SJSA1 (cell line): ENCODE measurements at regions not wholly inside any gene's neighbourhood (a gene's known extent, or its start where the extent isn't known, plus 50 kb on each side); places are given as distances from the start of the nearest gene placed in this dataset.
"Not testable (repeated sequence)": the region's sequence is repeated elsewhere in the genome, so short reads cannot be mapped to it uniquely, and the experiment has no call there.

ENCODE experiments used
- DNase-seq, 2 experiments: peaks; one replicate each; pipeline ENCODE4 v3.0.0-alpha.2; 2015 to 2020; ENCODE audit warnings: low spot score in 2 of 2, low read depth in 1 of 2
- H3K27ac ChIP-seq: fragments of 250-450 bp; sonication (Bioruptor Pico); 2 replicates; pipeline ENCODE4 v1.5.1; 2020; ENCODE audit warnings: mild to moderate bottlenecking, moderate library complexity
- H3K27me3 ChIP-seq: fragments of 250-450 bp; sonication (Bioruptor Pico); replicated peaks from 2 replicates; pipeline ENCODE4 v1.5.1; 2020; ENCODE audit warnings: mild to moderate bottlenecking, moderate library complexity
- H3K36me3 ChIP-seq: fragments of 250-450 bp; sonication (Bioruptor Pico); 2 replicates; pipeline ENCODE4 v1.5.1; 2020; ENCODE audit warnings: mild to moderate bottlenecking
- H3K4me1 ChIP-seq: fragments of 250-450 bp; sonication (Bioruptor Pico); replicated peaks from 2 replicates; pipeline ENCODE4 v1.6.1; 2021; ENCODE audit warnings: mild to moderate bottlenecking
- H3K4me3 ChIP-seq: fragments of 250-450 bp; sonication (Bioruptor Pico); 2 replicates; pipeline ENCODE4 v1.5.1; 2020; ENCODE audit warnings: mild to moderate bottlenecking
- H3K9me3 ChIP-seq: fragments of 250-450 bp; sonication (Bioruptor Pico); replicated peaks from 2 replicates; pipeline ENCODE4 v1.5.1; 2020; ENCODE audit warnings: mild to moderate bottlenecking

DNA sequence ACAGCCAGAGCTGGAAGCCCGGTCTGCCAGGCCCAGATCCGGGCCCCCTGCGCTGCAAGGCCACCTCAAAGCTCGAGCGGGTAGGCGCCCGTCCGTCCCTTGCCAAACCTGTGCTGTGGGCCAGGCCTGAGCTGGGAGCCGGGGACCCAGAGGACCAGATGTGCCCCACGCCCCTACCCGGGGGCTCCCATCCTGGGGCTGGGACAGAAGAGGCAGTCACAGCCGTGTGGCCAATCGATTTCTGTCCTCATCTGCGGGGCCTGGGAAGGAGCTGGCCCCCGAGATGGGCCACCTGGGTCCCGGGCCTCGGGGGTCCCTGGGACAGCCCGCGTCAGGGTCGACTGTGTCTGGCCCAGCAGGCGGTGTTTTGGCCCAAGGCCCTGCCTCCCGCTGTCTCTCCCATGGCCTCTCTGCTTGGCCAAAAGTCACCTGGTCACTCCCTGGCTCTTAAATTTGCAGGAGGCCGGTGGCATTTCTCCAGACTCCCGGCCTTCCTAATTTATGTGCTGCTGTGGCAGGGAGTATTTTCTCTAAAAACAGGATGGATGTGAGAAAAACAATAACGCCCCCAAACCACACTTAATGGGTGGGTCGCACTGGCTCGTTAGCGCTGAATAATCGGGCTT, 63.8 kb downstream of the UNCX start:
- Histone ChIP-seq H3K27me3 (peaks cover 66% of the 10 kb centered on the region), H3K4me3 (no peak overlapping the region), H3K27ac (no peak overlapping the region), H3K36me3 (no peaks in the 10 kb centered on the region), H3K9me3 (no peaks in the 10 kb centered on the region; the same call in 1 of the 2 replicates), H3K4me1 (no peaks in the 10 kb centered on the region)
- DNase-seq: no peak

DNA sequence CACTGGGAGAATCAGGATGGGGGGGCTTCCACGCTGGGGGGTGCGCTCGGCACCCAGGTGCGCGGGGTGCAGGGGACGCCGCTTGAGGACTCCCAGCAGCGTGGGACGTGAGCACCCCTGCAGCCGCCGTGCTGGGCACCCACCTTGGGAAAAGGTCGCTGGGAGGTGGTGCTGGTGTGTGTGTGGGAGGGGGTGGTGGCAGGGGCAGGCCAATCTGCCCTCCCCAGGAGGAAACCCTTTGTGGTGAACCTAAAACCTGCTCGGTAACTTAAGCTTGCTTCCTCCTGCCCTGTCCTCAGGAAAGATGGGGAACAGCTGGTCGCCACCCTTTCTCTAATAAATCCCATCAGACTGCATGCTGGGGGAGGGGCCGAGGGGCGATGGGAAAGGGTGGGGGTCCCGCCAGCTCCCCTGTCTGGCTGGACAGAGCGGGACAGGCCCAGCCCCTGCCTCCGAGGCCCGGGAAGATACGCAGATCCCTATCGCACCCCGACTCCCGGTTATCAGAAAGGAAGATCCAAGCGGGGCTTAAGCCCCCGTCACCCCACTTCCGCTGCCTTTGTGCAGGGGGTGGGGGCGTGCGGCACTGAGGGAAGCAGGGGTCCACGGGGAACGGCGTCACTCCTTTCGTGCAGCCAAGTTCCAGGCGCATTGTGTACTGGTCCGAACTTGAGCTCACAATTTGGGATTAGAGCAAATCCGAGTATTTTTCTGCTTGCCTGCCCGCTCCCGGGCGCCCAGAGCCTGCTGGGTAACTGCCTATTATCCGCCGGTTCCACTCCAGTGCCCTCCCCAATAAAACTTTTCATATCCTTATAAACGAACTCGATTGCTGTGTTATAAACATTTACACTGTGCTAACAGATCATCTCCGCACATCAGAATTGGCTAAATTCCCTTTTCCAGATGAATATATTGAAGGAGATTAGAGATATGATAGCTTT, 64.6 kb downstream of the UNCX start:
- Histone ChIP-seq H3K9me3 (no peaks in the 10 kb centered on the region; the same call in 1 of the 2 replicates), H3K36me3 (no peaks in the 10 kb centered on the region), H3K27ac (no peak overlapping the region), H3K4me1 (no peaks in the 10 kb centered on the region), H3K4me3 (no peak overlapping the region), H3K27me3 (peaks cover 60% of the 10 kb centered on the region)
- DNase-seq: no peak

DNA sequence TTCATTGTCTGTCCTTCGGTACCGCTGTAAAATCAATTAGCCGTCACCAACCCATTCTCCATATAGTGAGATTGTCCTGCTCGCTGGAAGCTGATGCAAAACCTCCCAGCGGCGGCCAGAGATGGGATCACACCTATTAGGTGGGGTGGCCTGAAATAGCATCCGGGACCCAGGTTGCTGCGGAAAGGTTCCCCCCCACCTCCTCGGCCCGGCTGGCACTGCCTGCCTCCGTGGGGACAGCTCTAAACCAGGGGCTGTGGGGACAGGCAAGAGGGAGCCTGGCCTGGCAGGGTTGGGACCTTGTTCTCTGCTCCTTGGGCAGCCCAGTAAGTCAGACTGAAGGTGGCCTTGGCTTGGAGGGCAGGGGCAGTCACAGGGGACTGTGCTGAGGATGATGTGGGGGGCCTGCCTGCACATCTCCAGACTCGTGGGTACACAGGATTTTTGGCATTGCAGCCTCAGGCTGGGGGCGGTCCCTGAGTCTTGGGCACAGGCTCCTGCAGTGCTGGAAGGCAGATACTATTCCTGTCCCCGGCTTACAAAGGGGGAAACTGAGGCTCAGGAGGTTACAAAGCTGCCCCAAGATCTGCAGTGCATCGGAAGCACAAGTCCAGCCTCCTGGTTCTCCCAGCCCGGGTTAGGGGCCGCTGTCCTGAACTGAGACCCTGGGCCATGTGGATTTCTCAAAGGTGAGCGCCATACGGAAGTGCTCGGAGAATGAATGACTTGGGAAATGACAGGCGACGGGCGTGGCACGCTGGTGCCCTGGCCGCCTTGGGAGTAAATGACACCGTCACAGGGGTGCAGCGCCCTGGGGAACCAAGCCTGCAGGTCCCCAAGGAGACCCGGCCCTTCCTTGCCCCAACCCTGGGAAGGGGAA, 65.6 kb downstream of the UNCX start:
- H3K27ac ChIP-seq: no peak overlapping the region
- DNase-seq: no peak
- peaks cover 50% of the 10 kb centered on the region for H3K27me3 ChIP-seq

DNA sequence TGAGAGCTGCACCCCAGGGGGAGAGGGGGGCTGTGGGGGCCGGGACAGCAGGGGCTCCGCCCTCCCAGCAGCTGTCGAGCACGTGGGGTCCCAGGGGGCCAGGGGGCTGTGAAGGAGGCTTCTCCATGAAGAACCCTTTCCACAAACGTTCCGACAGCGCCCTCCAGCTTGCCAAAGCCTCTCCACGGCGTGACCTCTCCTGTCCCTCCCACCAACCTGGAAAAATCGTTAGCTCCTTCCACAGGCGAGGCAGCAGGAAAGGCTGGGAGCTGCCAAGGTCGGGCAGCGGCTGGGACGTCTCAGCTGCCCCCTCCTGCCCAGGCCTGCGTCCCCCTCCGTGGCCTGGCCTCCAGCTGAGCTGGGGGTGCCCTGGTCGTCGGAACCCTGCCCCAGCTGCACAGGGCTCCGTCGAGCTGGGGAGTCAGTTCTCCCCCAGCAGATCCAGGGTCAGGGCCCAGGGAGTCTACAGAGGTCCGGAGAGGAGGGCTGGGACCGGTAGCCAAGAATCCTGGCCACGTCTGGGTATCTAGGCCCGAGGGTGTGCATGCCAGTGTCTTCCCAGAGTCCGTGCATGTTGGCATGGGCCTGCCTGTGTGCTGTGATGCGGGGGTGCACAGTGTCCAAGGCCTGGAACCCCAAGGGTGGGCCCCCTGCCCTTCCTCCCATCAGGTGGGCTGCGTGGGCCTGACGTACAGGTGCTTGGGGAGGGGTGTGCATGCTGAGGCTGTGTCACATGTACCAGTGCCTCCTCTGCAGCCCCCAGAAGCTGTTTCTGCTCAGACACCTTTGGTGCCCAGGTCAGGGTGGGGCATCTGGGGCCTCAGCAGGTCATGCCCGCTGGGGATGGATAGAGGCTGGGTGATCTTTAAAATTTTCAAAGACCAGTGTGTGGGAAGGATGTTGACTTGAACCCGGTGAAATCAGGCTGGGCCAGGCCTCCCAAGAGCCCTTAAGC, 66.5 kb downstream of the UNCX start:
- Histone ChIP-seq H3K4me1 (no peaks in the 10 kb centered on the region), H3K36me3 (no peaks in the 10 kb centered on the region), H3K9me3 (no peaks in the 10 kb centered on the region), H3K27me3 (peaks cover 49% of the 10 kb centered on the region), H3K4me3 (no peak overlapping the region), H3K27ac (no peak overlapping the region)
- no peak for DNase-seq

More for the DNA sequence above, 65.6 kb downstream of the UNCX start:
- H3K4me3 ChIP-seq: no peak overlapping the region
- H3K36me3 ChIP-seq: no peaks in the 10 kb centered on the region
- H3K4me1 ChIP-seq: no peaks in the 10 kb centered on the region
- H3K9me3 ChIP-seq: no peaks in the 10 kb centered on the region

DNA sequence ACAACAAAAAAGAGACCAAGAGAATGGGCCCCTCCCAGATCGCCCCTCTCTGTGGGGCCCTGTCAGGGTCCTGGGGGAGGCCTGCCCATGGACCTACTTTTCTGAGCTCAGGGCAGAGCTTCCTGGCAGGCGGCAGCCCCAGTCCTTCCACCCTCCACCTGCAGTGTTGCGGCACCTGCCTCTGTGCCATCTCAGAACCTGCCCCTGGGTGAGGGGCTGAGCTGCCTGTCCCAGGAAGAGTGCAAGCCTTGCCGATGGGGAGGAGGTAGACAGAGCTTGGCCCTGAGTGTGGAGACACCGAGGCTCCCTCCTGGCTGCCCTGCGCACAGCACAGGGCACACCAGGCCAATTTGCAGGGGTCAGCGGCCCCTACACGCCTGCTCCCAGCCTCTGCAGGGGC, 67.5 kb downstream of the UNCX start:
- no peaks in the 10 kb centered on the region for H3K9me3 ChIP-seq
- H3K36me3 ChIP-seq: no peaks in the 10 kb centered on the region
- no peak overlapping the region for H3K27ac ChIP-seq
- peaks cover 52% of the 10 kb centered on the region for H3K27me3 ChIP-seq
- H3K4me3 ChIP-seq: no peak overlapping the region
- no peak for DNase-seq
- no peaks in the 10 kb centered on the region for H3K4me1 ChIP-seq

DNA sequence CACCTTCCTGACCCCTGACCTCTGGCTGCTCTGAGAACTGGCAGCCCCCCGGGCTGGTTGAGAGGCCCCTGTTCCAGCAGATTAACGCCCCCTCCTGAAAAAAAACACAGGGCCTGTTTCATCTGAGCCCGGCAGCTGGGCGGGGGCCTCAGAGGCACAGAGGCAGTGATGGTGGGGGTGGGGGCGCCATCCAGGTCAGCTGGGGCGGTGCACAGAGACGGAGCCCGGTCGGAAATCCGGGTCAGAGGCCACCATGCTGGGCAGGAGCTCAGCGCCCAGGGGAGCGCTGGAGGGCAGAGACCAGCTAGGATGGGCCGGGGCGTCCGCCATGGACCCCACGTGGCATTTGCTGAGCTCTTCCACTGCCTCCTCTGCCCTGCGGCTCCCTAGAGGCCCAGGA, 68.0 kb downstream of the UNCX start:
- H3K27ac ChIP-seq: no peak overlapping the region
- no peaks in the 10 kb centered on the region for H3K36me3 ChIP-seq
- H3K4me3 ChIP-seq: no peak overlapping the region
- peaks cover 52% of the 10 kb centered on the region for H3K27me3 ChIP-seq
- DNase-seq: no peak
- no peaks in the 10 kb centered on the region for H3K4me1 ChIP-seq
- no peaks in the 10 kb centered on the region for H3K9me3 ChIP-seq

DNA sequence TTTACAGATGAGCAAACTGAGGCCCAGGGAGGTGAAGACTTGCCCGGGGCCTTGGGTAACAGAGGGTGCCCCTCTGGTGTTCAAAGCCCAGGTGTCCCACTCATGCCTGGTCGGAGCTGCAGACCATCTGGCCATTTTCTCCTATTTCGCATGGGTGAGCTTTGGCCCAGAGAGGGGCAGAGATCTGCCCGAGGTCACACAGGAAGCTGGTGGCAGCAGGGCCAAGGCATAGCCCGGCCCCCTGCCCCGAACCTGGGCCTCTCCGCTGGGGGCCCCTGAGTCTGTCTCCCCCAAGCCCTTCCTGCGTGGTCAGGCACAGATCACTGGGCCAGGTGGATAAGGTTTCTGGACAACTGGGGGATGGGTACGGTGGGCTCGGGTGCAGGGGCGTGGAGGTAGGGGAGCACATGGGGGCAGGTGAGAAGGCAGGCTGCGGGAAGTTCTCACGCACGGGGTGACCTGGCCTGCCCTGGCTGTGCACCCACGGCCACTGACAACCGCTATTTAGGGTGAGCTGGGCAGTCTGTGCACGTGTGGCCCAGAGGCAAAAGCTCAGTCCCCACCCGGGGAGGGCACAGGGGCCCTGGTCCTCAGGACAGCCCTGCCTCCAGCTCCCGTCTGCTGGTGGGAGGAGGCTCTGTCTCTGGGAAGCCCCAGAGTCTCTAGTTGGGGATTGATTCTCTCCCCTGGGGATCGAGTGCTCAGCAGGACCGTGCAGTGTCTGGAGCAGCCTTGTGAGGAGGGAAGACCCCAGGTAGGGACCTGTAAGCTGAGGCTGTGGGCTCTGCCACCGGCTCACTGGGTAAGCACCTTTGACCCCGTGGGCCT, 68.6 kb downstream of the UNCX start:
- Histone ChIP-seq H3K36me3 (no peaks in the 10 kb centered on the region), H3K27ac (no peak overlapping the region), H3K4me3 (no peak overlapping the region), H3K9me3 (no peaks in the 10 kb centered on the region), H3K27me3 (peaks cover 45% of the 10 kb centered on the region), H3K4me1 (no peaks in the 10 kb centered on the region)
- no peak for DNase-seq

DNA sequence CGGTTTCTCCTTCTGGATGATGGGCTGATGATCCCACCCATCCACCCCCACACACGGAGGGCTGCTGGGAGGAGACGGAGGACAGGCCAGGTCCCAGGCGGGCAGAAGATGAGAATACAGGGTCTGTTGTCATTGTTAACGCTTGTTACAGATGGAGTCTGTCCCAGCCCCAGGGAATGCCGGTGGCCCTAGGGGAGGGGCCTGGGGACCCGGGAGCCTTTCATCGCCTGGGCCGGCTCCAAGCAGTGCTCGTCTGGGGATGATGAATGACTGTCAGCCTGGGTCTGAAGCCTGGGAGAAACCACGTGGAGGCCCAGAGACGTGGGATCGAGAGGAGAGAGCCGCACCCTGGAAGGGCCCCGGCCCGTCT, 69.2 kb downstream of the UNCX start:
- no peaks in the 10 kb centered on the region for H3K9me3 ChIP-seq
- H3K27me3 ChIP-seq: peaks cover 39% of the 10 kb centered on the region
- H3K4me3 ChIP-seq: no peak overlapping the region
- no peak overlapping the region for H3K27ac ChIP-seq
- no peaks in the 10 kb centered on the region for H3K36me3 ChIP-seq
- H3K4me1 ChIP-seq: no peaks in the 10 kb centered on the region
- no peak for DNase-seq

DNA sequence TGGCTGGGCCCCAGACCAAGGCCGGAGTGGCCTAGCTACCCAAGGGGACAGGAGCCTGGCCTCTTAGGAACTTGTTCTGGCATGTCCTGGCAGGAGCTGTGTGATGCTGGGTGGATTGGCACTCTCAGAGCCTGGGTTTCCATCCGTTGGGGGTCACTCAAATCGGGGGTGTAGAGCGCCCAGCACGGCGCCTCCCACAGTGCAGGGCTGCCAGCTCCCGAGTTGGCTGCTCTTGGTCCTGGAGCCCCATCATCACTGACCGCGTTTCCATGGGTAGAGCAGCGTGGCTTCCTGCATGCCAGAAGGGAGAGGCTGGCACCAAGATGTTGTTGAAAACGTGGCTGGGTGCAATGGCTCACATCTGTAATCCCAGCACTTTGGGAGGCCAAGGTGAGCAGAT, 70.3 kb downstream of the UNCX start:
- no peak overlapping the region for H3K27ac ChIP-seq
- DNase-seq: no peak
- H3K4me3 ChIP-seq: no peak overlapping the region
- no peaks in the 10 kb centered on the region for H3K9me3 ChIP-seq
- H3K4me1 ChIP-seq: no peaks in the 10 kb centered on the region
- H3K36me3 ChIP-seq: no peaks in the 10 kb centered on the region
- peaks cover 29% of the 10 kb centered on the region for H3K27me3 ChIP-seq

DNA sequence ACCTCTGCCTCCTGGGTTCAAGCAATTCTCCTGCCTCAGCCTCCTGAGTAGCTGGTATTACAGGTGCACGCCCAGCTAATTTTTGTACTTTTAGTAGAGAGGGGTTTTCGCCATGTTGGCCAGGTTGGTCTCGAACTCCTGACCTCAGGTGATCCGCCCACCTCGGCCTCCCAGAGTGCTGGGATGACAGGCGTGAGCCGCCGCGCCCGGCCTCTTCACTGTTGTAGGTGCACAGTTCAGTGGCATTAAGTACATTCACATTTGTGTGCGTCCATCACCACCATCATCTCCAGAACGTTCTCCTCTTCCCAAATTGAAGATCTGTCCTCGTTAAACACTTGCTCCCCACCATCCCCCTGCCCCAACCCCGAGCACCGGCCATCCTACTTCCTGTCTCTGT, 71.3 kb downstream of the UNCX start:
- not testable (repeated sequence) for H3K4me1 ChIP-seq, DNase-seq, H3K27ac ChIP-seq, H3K36me3 ChIP-seq, H3K4me3 ChIP-seq, H3K9me3 ChIP-seq
- peaks cover 18% of the 10 kb centered on the region; the same call in 1 of the 2 replicates for H3K27me3 ChIP-seq

DNA sequence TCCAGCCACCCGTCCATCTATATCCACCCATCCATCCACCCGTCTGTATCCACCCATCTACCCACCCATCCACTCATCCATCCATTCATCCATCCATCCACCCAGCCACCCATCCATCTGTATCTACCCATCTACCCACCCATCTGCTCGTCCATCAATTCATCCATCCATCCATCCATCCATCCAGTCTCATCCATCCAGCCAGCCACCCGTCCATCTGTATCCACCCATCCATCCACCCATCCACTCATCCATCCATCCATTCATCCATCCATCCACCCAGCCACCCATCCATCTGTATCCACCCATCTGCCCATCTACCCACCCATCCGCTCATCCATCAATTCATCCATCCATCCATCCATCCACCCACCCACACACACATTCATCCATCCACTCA, 73.2 kb downstream of the UNCX start:
- DNase-seq: no peak
- Histone ChIP-seq H3K36me3 (no peaks in the 10 kb centered on the region), H3K4me1 (no peaks in the 10 kb centered on the region), H3K4me3 (no peak overlapping the region), H3K27me3 (peaks cover 5% of the 10 kb centered on the region), H3K9me3 (no peaks in the 10 kb centered on the region; the same call in 1 of the 2 replicates), H3K27ac (no peak overlapping the region)

DNA sequence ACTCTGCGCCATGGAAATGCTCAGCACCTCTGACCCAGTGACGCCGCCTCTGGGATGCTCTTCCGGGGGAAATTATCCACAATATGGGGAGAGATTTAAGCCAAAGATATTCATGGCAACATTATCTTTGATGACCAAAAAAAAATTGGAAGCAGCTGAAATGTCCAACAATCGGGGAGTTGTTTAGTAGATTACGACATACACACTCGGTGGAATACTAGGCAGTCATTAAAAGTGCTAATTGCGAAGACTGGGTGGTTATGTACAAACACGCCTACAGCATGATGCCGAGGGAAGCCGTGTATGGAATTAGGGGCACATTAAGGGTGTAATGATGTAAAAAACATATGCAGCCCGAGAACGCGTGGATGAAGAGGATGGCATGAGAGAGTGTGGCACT, 75.2 kb downstream of the UNCX start:
- H3K4me3 ChIP-seq: no peak overlapping the region
- no peak overlapping the region for H3K27ac ChIP-seq
- no peaks in the 10 kb centered on the region for H3K4me1 ChIP-seq
- peaks cover 5% of the 10 kb centered on the region for H3K27me3 ChIP-seq
- H3K9me3 ChIP-seq: no peaks in the 10 kb centered on the region; the same call in 1 of the 2 replicates
- no peaks in the 10 kb centered on the region for H3K36me3 ChIP-seq
- no peak for DNase-seq
